GM18511 (cell line): ENCODE measurements at regions not wholly inside any gene's neighbourhood (a gene's known extent, or its start where the extent isn't known, plus 50 kb on each side); places are given as distances from the start of the nearest gene placed in this dataset.

ENCODE experiments used
- ATAC-seq: cut with Tn5 transposase; IDR thresholded peaks from one replicate; pipeline ENCODE4 v1.9.1; 2021; ENCODE audit warnings: mild to moderate bottlenecking, moderate library complexity; ENCODE audit not compliant: unreplicated experiment

DNA sequence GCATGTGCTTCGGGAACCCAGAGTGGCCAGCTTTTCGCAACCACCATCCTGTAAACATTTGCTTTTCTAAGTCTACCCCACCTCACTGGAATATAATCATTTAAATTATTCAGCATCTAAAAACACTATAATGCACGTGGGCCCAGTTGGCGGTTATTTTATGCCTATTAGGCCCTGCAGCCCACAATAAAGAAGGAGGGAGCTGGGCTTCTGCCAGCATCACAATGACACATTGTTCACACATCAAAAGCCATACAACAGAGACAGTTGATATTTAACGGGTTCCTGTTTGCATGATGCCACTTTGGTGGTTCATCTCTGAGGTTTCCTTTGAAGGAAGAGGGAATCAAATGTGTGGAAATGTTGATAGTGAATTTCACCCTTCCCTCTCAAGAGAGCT lies 916.0 kb upstream of the CELF4 start:
- no peak for ATAC-seq

DNA sequence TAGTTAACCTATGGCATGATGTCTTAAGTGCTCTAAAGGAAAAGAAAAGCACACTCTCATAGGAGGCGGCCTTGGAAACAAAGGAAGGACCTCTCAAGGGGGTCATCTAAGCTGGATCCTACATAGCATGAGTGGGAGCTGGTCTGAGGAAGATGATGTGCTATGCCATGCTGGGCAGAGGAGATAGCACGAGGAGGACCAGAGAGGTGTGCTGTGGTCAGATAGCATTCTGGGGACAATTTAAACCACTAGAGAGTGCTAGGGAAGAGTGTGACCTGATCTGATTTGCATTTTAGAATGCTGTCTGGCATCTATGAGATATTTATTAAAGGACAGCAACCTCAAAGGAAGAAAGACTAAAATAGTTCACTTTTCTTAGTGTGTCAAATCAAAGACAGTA lies 910.1 kb upstream of the CELF4 start:
- ATAC-seq, result no peak

DNA sequence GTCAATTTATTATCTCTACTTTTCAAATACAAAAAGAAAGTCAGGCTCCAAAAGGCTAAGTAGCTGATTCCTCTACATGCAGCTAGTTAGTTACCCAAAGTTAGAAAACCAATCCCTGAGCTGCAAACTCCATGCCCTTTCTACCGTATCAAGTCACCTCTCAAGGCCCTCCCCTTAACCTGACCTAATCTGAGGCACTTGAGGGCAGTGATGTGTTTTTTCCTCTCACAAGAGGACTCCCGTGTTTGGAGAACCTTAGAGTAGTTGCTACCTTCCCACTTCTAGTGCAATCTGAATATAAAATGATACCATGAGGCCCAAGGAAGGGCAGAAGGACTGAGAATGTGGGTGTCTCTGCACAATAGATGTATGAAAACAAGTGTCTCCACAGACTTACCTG lies 907.9 kb upstream of the CELF4 start:
- no peak for ATAC-seq

DNA sequence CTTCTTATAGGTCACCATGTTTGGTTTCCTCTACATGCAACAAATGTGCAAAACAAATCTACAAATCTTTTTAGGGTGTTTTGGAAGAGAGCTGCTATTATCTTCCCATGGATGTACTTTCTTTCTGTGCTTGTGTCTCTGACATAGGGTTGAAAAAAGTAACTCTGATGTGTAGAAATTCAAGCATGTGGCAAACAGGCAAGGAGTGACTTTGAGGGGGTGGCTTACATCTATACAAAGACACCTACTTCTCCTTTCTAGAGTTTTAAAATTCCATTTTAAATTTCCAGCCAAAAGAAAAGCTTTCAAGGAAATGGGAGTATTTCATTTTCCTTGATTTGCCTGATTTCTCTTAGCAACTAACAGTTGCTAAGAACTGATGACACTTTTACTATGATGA lies 904.8 kb upstream of the CELF4 start:
- ATAC-seq, result no peak

DNA sequence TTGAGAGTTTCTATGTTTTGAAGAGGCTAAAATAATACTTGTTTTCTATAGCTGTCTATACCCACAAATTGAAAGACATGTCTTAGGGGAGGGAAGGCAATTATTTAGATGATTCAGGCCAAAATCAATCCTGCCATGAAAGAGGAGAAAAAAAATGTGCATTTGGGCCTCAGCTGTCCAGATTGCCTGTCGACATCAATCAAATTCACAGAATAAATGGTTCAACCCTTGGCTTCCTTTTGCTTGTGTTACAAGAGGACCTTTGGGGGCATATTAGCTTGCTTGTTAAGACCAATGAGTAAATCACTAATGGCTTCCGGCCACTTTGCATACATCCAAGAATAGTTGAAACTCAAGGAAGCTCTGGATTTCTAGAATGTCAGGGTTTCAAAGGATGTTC lies 900.8 kb upstream of the CELF4 start:
- no peak for ATAC-seq

DNA sequence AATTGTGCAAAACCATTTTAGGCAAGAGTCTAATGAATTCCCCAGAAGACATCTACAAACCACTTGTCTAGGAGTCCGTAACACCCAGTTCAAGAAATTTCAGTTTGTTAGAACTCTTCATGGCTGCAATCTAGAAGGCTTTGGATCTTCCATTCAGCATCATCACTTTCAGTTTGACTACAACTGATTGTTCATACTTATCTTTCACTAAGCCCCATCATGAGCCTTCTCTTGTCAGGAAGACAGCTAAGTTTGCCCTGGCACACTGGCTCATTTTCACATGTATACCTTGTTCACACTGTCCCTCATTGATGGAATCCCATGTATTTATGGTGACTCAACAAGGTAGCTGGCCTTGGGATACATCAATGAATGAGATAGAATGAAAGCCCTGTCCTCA lies 898.4 kb upstream of the CELF4 start:
- ATAC-seq, result no peak

- no peak for ATAC-seq
Observed at GRCh38 chr18:38460657-38461056, 895.1 kb upstream of the CELF4 start.

GRCh38 chr18:38459131-38459994 lies 893.8 kb upstream of the CELF4 start:
- no peak for ATAC-seq

- ATAC-seq, result no peak
Observed at GRCh38 chr18:38458698-38459097, 893.1 kb upstream of the CELF4 start.

DNA sequence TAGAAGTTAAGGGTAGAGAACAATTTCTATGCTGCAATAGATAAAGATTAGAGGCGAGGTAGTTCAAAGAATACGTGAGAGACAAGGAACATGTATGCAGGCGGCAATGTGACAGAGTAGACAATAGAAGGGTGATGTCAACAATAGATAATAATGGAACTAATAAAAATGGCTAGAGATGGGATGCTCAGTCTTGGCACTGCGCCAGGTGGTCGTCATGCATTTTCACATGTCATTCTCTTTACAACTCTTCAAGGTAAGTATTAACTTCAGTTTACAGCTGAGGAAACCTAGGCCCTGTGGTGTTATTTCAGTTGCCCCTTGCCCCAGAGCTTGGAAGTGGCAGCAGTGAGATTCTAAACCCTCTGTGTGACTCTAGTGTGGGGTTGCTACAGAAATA lies 890.7 kb upstream of the CELF4 start:
- ATAC-seq, result no peak

DNA sequence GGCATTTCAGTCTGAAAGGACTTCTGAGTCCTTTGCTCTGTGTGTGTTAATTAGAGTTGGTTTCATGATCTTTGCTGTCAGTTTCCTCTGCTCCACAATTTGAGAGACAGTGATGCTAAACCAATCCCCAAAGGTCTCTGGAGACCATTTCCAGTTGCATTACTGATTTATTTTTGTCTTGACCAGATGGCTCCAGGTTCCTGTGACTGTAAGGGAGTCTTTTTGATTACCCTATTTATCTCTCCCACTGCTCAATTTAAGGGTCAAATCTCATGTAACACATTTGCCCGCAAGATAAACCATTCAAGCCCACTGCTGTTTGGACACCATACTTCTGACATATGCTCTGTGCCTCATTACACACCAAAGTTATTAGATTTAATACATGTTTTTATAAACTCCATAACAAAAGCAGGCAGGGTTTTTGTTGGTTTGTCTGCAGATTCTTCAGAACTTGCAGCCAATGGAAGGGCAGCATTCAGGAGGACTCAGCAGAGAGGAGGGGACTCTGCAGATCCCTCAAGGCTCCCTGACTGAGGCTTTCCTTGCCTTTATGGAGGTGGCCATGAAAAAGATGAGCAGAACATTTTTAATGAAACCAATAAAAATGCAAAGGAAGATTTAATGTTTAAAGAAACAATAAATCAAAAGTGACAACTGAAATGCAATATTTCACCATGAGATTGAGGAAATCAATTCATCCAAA lies 889.3 kb upstream of the CELF4 start:
- no peak for ATAC-seq

- ATAC-seq, result no peak
Observed at GRCh38 chr18:38453880-38454279, 888.3 kb upstream of the CELF4 start.

- no peak for ATAC-seq
Observed at GRCh38 chr18:38450876-38451275, 885.3 kb upstream of the CELF4 start.

DNA sequence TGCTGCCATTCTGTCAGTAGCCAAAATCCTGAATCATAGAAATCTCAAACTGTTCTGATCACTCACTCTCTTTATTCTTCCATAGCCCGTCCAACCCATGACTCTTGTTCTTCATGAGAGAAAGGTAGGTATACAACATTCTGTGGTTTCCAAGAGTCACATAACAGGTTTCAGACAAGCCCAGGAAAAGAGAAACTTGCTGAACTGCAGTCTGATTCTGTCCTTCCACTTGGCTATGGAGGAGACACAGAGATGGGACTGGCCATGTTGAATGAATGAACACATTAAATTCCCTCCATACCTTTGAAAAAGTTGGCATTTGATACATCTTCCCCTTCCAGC lies 880.2 kb upstream of the CELF4 start:
- ATAC-seq, result no peak

GRCh38 chr18:38444971-38445803 lies 879.6 kb upstream of the CELF4 start:
- no peak for ATAC-seq

DNA sequence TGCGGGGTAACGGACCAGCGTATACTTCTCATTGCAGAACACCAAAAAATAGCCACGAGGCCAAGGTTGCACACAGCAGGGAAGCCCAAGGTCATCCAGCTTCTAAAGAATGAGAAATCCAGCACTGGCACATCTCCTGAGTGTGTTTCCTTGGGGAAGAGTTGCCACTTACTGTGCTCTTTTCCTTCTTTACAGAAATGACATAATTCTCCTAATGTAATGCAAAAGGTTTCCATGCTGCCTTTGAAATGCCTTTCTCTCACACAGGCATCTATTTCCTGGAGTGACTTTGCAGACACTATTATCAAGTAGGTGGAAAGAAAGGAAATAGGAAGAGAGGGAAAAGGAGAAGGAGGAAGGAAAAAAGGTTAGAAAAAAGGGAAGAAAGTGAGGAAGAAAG lies 862.1 kb upstream of the CELF4 start:
- no peak for ATAC-seq

DNA sequence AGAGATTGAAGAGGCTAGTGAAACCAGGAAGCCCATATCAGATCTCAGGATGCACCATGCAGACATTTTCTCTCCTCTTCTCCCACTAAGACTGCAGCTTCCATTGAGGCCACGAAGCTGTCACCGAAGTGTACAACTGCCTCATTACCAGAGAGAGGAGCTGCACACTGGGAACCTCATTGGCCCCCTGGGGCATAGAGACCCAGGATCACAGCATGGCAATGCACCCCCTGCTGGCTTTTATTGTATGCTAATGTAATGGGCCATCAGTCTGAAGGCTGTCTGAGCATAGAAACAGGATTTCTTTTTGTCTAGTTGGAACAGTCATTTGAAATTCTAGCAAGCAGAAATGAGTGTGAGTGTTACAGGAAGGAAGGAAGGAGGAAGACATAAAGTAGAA lies 861.6 kb upstream of the CELF4 start:
- ATAC-seq, result no peak

DNA sequence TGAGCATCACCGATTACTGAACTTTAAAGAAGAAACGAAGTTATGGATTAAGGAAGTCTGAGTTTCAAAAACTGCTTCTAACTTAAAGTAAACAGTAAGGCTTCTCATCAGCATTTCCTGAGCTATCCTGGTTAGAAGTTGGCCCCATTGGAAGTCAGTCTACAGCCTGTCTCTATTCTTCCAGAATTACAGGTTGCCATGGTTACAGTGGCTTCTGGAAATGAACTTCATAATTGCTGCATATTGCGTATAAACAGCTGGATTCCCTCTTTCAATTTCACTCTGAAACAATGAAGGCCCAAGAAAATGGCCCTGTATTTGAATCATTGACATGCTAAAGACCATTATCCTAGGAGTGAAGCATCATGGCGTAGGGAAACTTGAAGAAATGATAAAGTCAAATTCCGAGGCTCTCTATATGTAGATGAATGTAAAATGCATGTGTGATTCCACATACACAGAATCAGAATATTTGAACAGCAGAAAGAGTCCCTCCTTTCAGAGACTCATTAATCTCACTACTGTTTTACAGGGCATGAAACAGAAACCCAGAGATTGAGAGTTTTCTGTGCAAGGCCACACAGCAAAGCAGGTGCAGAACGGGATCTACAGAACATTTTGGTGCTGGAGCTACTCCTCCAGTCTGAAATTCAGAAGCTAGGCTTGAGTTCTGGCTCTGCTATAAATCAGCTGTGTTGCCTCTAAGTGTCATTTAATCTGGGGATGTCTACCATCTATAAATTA lies 856.4 kb upstream of the CELF4 start:
- no peak for ATAC-seq

GRCh38 chr18:38421021-38421420 lies 855.4 kb upstream of the CELF4 start:
- ATAC-seq, result no peak

GRCh38 chr18:38420611-38421010 lies 855.0 kb upstream of the CELF4 start:
- ATAC-seq, result no peak

DNA sequence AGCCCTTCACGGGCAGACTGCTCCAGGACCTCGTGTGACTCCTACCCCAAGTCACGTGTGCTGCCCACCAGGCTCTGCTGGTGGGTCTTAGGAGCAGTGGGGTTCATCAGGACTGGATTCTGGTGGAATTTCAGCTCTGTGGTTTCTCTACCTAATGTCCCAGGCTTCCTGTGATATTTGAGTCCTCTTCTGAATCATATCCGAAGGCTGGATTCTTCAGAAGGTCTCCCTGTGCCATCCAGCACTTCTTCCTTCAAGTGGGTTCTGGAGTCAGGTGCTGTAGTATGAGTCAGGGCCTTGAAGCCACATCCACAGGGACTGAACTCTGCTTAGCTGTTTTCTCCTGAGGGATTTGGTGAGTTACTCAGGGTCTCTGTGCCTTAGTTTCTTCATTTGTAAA lies 850.2 kb upstream of the CELF4 start:
- no peak for ATAC-seq
